ENCODE measurements at regions not wholly inside any gene's neighbourhood (a gene's known extent, or its start where the extent isn't known, plus 50 kb on each side); places are given as distances from the start of the nearest gene placed in this dataset.

DNA sequence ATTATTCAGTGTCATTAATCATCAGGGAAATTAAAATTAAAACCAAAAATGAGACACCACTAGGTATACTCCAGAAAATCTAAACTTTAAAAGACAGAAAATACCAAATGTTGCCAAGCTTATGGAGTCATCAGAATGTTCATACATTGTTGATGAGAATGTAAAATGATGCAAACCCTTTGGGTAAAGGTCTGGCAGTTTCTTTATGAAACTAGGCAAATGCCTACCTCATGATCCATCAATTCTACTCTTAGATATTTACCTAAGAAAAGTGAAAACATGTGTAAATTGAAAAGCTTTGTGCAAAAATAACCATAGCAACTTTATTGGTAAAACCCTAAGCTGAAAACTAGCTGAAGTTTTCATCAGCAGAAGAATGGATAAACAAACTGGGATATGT, 329.5 kb upstream of the MEOX2 start:
- TF ChIP-seq, protein P1, sequence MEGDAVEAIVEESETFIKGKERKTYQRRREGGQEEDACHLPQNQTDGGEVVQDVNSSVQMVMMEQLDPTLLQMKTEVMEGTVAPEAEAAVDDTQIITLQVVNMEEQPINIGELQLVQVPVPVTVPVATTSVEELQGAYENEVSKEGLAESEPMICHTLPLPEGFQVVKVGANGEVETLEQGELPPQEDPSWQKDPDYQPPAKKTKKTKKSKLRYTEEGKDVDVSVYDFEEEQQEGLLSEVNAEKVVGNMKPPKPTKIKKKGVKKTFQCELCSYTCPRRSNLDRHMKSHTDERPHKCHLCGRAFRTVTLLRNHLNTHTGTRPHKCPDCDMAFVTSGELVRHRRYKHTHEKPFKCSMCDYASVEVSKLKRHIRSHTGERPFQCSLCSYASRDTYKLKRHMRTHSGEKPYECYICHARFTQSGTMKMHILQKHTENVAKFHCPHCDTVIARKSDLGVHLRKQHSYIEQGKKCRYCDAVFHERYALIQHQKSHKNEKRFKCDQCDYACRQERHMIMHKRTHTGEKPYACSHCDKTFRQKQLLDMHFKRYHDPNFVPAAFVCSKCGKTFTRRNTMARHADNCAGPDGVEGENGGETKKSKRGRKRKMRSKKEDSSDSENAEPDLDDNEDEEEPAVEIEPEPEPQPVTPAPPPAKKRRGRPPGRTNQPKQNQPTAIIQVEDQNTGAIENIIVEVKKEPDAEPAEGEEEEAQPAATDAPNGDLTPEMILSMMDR (IDR thresholded peaks at IDR 0.05) = no peak
- no peak for TF ChIP-seq EP300 (IDR thresholded peaks at IDR 0.05)
